DND-41 (cell line): ENCODE measurements at regions not wholly inside any gene's neighbourhood (a gene's known extent, or its start where the extent isn't known, plus 50 kb on each side); places are given as distances from the start of the nearest gene placed in this dataset.
"Not testable (repeated sequence)": the region's sequence is repeated elsewhere in the genome, so short reads cannot be mapped to it uniquely, and the experiment has no call there.

Source experiments
- EZH2 ChIP-seq: IDR thresholded peaks from 3 replicates; pipeline ENCODE4 v1.6.1; 2012; ENCODE audit warnings: borderline replicate concordance, low read depth, mild to moderate bottlenecking, moderate library complexity, low read length, inconsistent platforms; ENCODE audit not compliant: severe bottlenecking
- TF ChIP-seq, protein P1 (sequence below): IDR thresholded peaks from 2 replicates; pipeline ENCODE4 v1.5.1; 2012; ENCODE audit warnings: borderline replicate concordance, low read length, moderate library complexity, mild to moderate bottlenecking; ENCODE audit not compliant: poor library complexity, severe bottlenecking; ENCODE audit errors: extremely low read depth

GRCh38 chr3:166612761-166613160 is 767.3 kb downstream of the ZBBX start:
- TF ChIP-seq, protein P1, sequence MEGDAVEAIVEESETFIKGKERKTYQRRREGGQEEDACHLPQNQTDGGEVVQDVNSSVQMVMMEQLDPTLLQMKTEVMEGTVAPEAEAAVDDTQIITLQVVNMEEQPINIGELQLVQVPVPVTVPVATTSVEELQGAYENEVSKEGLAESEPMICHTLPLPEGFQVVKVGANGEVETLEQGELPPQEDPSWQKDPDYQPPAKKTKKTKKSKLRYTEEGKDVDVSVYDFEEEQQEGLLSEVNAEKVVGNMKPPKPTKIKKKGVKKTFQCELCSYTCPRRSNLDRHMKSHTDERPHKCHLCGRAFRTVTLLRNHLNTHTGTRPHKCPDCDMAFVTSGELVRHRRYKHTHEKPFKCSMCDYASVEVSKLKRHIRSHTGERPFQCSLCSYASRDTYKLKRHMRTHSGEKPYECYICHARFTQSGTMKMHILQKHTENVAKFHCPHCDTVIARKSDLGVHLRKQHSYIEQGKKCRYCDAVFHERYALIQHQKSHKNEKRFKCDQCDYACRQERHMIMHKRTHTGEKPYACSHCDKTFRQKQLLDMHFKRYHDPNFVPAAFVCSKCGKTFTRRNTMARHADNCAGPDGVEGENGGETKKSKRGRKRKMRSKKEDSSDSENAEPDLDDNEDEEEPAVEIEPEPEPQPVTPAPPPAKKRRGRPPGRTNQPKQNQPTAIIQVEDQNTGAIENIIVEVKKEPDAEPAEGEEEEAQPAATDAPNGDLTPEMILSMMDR: not testable (repeated sequence)
- not testable (repeated sequence) for TF ChIP-seq EZH2
